CD4-positive, alpha-beta T cell (primary cell): ENCODE measurements at regions not wholly inside any gene's neighbourhood (a gene's known extent, or its start where the extent isn't known, plus 50 kb on each side); places are given as distances from the start of the nearest gene placed in this dataset.
"Not testable (repeated sequence)": the region's sequence is repeated elsewhere in the genome, so short reads cannot be mapped to it uniquely, and the experiment has no call there.

ENCODE experiments used
- ATAC-seq: fragments of 200-7000 bp; cut with Tn5 transposase; one replicate; pipeline ENCODE4 v1.10.0; 2022; ENCODE audit warnings: mild to moderate bottlenecking; ENCODE audit not compliant: poor library complexity
- CTCF ChIA-PET: fragments of 350-600 bp; sonication (Branson Sonifier 250); formaldehyde crosslinking; loops from one replicate; lab custom pipeline; 2021; ENCODE audit warnings: antibody characterized with exemption, inconsistent platforms; lab: Charles Lee
- POLR2A ChIA-PET: fragments of 350-600 bp; sonication (Branson Sonifier 250); formaldehyde crosslinking; loops from one replicate; lab custom pipeline; 2021; ENCODE audit warnings: antibody characterized with exemption, inconsistent platforms; lab: Charles Lee
- DNase-seq, 14 experiments: peaks; one replicate each; pipeline ENCODE4 v3.0.0-alpha.2; 2013 to 2020; ENCODE audit warnings: mixed read lengths in 2 of 14
- H3K27ac ChIP-seq, 2 donors: one replicate each; pipeline versions ENCODE4 v1.5.1 to v1.7.0; 2013; ENCODE audit warnings: low read length in 2 of 2, low read depth in 1 of 2, mild to moderate bottlenecking in 1 of 2
- H3K27me3 ChIP-seq, 2 experiments: 1 replicate in 1 of 2; 2 replicates in 1 of 2; pipeline versions ENCODE4 v1.6.1 to v1.7.0; 2013; ENCODE audit warnings: low read length in 2 of 2, control low read depth in 1 of 2, mild to moderate bottlenecking in 1 of 2, moderate library complexity in 1 of 2; ENCODE audit not compliant: insufficient read depth in 2 of 2, control insufficient read depth in 1 of 2
- H3K36me3 ChIP-seq: one replicate; pipeline ENCODE4 v1.6.1; 2013; ENCODE audit warnings: low read length, control low read depth; ENCODE audit not compliant: insufficient read depth
- H3K4me1 ChIP-seq: one replicate; pipeline ENCODE4 v1.6.1; 2013; ENCODE audit warnings: low read length, control low read depth; ENCODE audit not compliant: insufficient read depth
- H3K4me3 ChIP-seq: one replicate; pipeline ENCODE4 v1.5.1; 2013; ENCODE audit warnings: mild to moderate bottlenecking, low read length, moderate library complexity
- H3K9me3 ChIP-seq, 2 experiments: 1 replicate in 1 of 2; 2 replicates in 1 of 2; pipeline versions ENCODE4 v1.6.1 to v1.7.0; 2013; ENCODE audit warnings: low read length in 2 of 2, mild to moderate bottlenecking in 2 of 2, control low read depth in 1 of 2, moderate library complexity in 1 of 2; ENCODE audit not compliant: control insufficient read depth in 1 of 2, insufficient read depth in 1 of 2
- H3K27ac Mint-ChIP-seq: one replicate; pipeline ENCODE4 v1.8.0; 2020; ENCODE audit warnings: mixed read lengths
- H3K27me3 Mint-ChIP-seq: one replicate; pipeline ENCODE4 v1.8.0; 2021; ENCODE audit warnings: mixed read lengths
- H3K36me3 Mint-ChIP-seq: one replicate; pipeline ENCODE4 v1.8.0; 2021; ENCODE audit warnings: low read depth, mixed read lengths
- H3K4me1 Mint-ChIP-seq: one replicate; pipeline ENCODE4 v1.8.0; 2021; ENCODE audit warnings: low read depth, mixed read lengths
- H3K4me3 Mint-ChIP-seq: one replicate; pipeline ENCODE4 v1.8.0; 2020; ENCODE audit warnings: mild to moderate bottlenecking, mixed read lengths
- H3K9me3 Mint-ChIP-seq: one replicate; pipeline ENCODE4 v1.8.0; 2020; ENCODE audit warnings: mixed read lengths
- CTCF ChIP-seq: fragments of 200-600 bp; IDR thresholded peaks from one replicate; pipeline ENCODE4 v1.8.0; 2022; ENCODE audit warnings: antibody characterized with exemption, mild to moderate bottlenecking
- intact Hi-C, 2 experiments: fragments of 100-400 bp; cut with DNase I in 1 of 2; cut with micrococcal nuclease in 1 of 2; formaldehyde crosslinking; loops; one replicate each; pipeline versions ENCODE4 v1.15.1 to v1.9.0; 2023 to 2025; cut with DNase I, micrococcal nuclease

DNA sequence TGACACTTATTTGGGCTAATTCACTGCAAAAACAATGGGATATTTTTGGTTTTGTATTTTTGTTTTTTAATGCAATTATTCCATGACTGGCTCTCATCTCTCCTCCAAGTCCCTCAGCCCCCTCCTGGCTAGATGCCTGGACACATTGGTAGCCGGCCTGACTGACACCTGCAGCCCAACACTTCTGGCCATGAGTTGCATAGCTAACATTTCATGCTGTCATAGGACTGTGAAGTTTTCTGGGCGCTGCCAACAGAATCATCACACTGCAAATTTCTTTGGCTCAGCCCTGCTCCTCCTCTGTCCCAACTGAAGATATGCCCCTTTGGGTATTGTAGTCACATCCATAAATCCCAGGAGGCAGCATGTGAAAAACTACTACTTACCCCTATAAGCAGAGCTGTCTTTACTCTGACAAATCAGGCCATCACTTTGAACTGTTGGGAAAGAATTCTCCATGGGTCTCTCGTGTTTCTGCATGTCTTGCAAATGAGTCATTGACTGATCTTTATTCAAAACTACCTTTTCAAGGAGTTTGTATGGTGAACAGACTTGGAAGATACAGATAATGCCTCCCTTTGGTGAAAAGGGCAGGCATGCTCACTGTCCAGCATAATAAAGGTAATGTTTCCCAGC is 126.7 kb upstream of the LGR5 start:
- ATAC-seq (no peak), DNase-seq (no peak)
- Histone ChIP-seq H3K4me1 (no peaks in the 10 kb centered on the region), H3K36me3 (no peaks in the 10 kb centered on the region), H3K27me3 (no peaks in the 10 kb centered on the region), H3K4me3 (no peak overlapping the region), H3K9me3 (no peaks in the 10 kb centered on the region), H3K27ac (no peak overlapping the region)
- CTCF ChIA-PET: no interaction called here
- H3K4me1 Mint-ChIP-seq: no peaks in the 10 kb centered on the region
- H3K4me3 Mint-ChIP-seq: no peak overlapping the region
- no peak overlapping the region for H3K27ac Mint-ChIP-seq
- no peaks in the 10 kb centered on the region for H3K27me3 Mint-ChIP-seq
- no peaks in the 10 kb centered on the region for H3K36me3 Mint-ChIP-seq
- intact Hi-C loops: no loop called here
- POLR2A ChIA-PET: no interaction called here
- peaks cover 6% of the 10 kb centered on the region for H3K9me3 Mint-ChIP-seq
- TF ChIP-seq CTCF: no peak

DNA sequence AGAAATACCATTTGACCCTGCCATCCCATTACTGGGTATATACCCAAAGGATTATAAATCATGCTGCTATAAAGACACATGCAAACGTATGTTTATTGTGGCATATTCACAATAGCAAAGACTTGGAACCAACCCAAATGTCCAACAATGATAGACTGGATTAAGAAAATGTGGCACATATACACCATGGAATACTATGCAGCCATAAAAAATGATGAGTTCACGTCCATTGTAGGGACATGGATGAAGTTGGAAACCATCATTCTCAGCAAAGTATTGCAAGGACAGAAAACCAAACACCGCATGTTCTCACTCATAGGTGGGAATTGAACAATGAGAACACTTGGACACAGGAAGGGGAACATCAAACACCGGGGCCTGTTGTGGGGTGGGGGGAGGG is 128.0 kb upstream of the LGR5 start:
- H3K27ac Mint-ChIP-seq, H3K4me3 ChIP-seq, CTCF ChIA-PET, intact Hi-C loops, H3K4me3 Mint-ChIP-seq, H3K36me3 ChIP-seq, DNase-seq, H3K9me3 Mint-ChIP-seq, H3K9me3 ChIP-seq, ATAC-seq, H3K4me1 Mint-ChIP-seq, H3K27ac ChIP-seq, H3K27me3 Mint-ChIP-seq, POLR2A ChIA-PET, H3K27me3 ChIP-seq, H3K36me3 Mint-ChIP-seq, H3K4me1 ChIP-seq: not testable (repeated sequence)

GRCh38 chr12:71306808-71307207 is 132.8 kb upstream of the LGR5 start:
- H3K27me3 Mint-ChIP-seq: no peaks in the 10 kb centered on the region
- no peaks in the 10 kb centered on the region for H3K4me1 Mint-ChIP-seq
- H3K27me3 ChIP-seq: no peaks in the 10 kb centered on the region
- H3K27ac Mint-ChIP-seq: no peak overlapping the region
- DNase-seq (no peak), ATAC-seq (no peak)
- no peaks in the 10 kb centered on the region for H3K4me1 ChIP-seq
- H3K9me3 Mint-ChIP-seq: no peaks in the 10 kb centered on the region
- ChIA-PET POLR2A (no interaction called here), CTCF (no interaction called here)
- H3K4me3 ChIP-seq: no peak overlapping the region
- no peaks in the 10 kb centered on the region for H3K36me3 Mint-ChIP-seq
- no peaks in the 10 kb centered on the region for H3K9me3 ChIP-seq
- H3K36me3 ChIP-seq: no peaks in the 10 kb centered on the region
- intact Hi-C loops: no loop called here
- no peak for TF ChIP-seq CTCF
- no peak overlapping the region for H3K27ac ChIP-seq
- no peak overlapping the region for H3K4me3 Mint-ChIP-seq

DNA sequence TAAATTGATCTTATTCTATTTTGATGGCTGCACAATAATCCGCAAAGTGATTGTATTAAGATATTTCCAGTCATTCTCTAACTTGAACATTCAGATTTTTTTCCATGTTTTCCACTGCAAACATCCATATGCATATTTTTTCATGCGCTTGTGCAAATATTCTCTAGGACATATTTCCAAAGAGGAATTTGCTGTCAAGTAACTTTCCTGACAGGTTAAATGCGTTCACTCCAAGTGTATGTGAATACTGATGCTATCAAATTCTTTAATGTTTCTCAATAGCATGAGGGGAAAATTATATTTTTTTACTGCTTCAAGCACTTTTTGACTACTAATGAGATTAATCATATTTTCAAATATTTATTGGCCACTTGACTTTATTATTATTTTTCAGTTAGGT is 135.3 kb upstream of the LGR5 start:
- CTCF ChIA-PET: no interaction called here
- H3K27ac ChIP-seq: no peak overlapping the region
- H3K4me1 Mint-ChIP-seq: no peaks in the 10 kb centered on the region
- no peak overlapping the region for H3K27ac Mint-ChIP-seq
- intact Hi-C loops: no loop called here
- H3K27me3 ChIP-seq: no peaks in the 10 kb centered on the region
- POLR2A ChIA-PET: no interaction called here
- TF ChIP-seq CTCF: no peak
- no peaks in the 10 kb centered on the region for H3K9me3 ChIP-seq
- H3K4me1 ChIP-seq: no peaks in the 10 kb centered on the region
- ATAC-seq: no peak
- no peak for DNase-seq
- H3K36me3 Mint-ChIP-seq: no peaks in the 10 kb centered on the region
- no peak overlapping the region for H3K4me3 Mint-ChIP-seq
- H3K36me3 ChIP-seq: no peaks in the 10 kb centered on the region
- H3K27me3 Mint-ChIP-seq: peaks cover 3% of the 10 kb centered on the region
- no peaks in the 10 kb centered on the region for H3K9me3 Mint-ChIP-seq
- H3K4me3 ChIP-seq: no peak overlapping the region
